Esophagus squamous epithelium (tissue), 4 donors: ENCODE measurements at regions not wholly inside any gene's neighbourhood (a gene's known extent, or its start where the extent isn't known, plus 50 kb on each side); places are given as distances from the start of the nearest gene placed in this dataset.

Experiments used
- CTCF ChIP-seq, 6 experiments: fragments of 450-650 bp in 4 of 6; fragments of 200-600 bp in 2 of 6; sonication (generic) in 2 of 6; IDR thresholded peaks; one replicate each; pipeline ENCODE4 v1.5.1; 2016 to 2019; ENCODE audit warnings: antibody characterized with exemption in 6 of 6, mild to moderate bottlenecking in 4 of 6, moderate library complexity in 4 of 6
- POLR2A ChIP-seq, 4 donors: fragments of 450-650 bp; IDR thresholded peaks; one replicate each; pipeline ENCODE4 v1.6.1; 2017; ENCODE audit warnings: antibody characterized with exemption in 4 of 4, mild to moderate bottlenecking in 4 of 4, moderate library complexity in 3 of 4

- TF ChIP-seq CTCF (IDR thresholded peaks at IDR 0.05) = no peak
- no peak for TF ChIP-seq POLR2A (IDR thresholded peaks at IDR 0.05)
Measured at GRCh38 chr16:31745900-31746299, 127.7 kb upstream of the ZNF267 start.
